Glutamatergic neuron (in vitro differentiated cells): ENCODE measurements at regions not wholly inside any gene's neighbourhood (a gene's known extent, or its start where the extent isn't known, plus 50 kb on each side); places are given as distances from the start of the nearest gene placed in this dataset.

Experiments
- DNase-seq: peaks from one replicate; pipeline ENCODE4 v3.0.0; 2022
- H3K27ac Mint-ChIP-seq: one replicate; pipeline ENCODE4 v1.8.0; 2020; ENCODE audit warnings: mild to moderate bottlenecking, mixed read lengths, inconsistent platforms; ENCODE audit not compliant: unreplicated experiment
- H3K27me3 Mint-ChIP-seq: one replicate; pipeline ENCODE4 v1.8.0; 2020; ENCODE audit warnings: mild to moderate bottlenecking, moderate library complexity, mixed read lengths, inconsistent platforms; ENCODE audit not compliant: unreplicated experiment
- H3K36me3 Mint-ChIP-seq: one replicate; pipeline ENCODE4 v1.8.0; 2020; ENCODE audit warnings: mild to moderate bottlenecking, mixed read lengths, inconsistent platforms; ENCODE audit not compliant: unreplicated experiment
- H3K4me1 Mint-ChIP-seq: one replicate; pipeline ENCODE4 v1.8.0; 2020; ENCODE audit warnings: mild to moderate bottlenecking, low read depth, mixed read lengths, inconsistent platforms; ENCODE audit not compliant: unreplicated experiment
- H3K4me3 Mint-ChIP-seq: one replicate; pipeline ENCODE4 v1.8.0; 2020; ENCODE audit warnings: mild to moderate bottlenecking, mixed read lengths, inconsistent platforms; ENCODE audit not compliant: unreplicated experiment
- H3K9me3 Mint-ChIP-seq: one replicate; pipeline ENCODE4 v1.8.0; 2020; ENCODE audit warnings: mild to moderate bottlenecking, moderate library complexity, mixed read lengths, inconsistent platforms; ENCODE audit not compliant: unreplicated experiment
- CTCF ChIP-seq: fragments of 200-600 bp; sonication (generic); IDR thresholded peaks from one replicate; pipeline ENCODE4 v1.5.0; 2021; ENCODE audit not compliant: partially characterized antibody, unreplicated experiment

- H3K9me3 Mint-ChIP-seq = no peaks in the 10 kb centered on the region
- no peak overlapping the region for H3K27ac Mint-ChIP-seq
- no peak for TF ChIP-seq CTCF
- no peak overlapping the region for H3K4me3 Mint-ChIP-seq
- H3K4me1 Mint-ChIP-seq = peaks cover 5% of the 10 kb centered on the region
- DNase-seq = no peak
- H3K27me3 Mint-ChIP-seq = peaks cover 6% of the 10 kb centered on the region
- no peaks in the 10 kb centered on the region for H3K36me3 Mint-ChIP-seq
These were observed 102.3 kb upstream of the CCN2 start for GRCh38 chr6:132053511-132053910.

DNA sequence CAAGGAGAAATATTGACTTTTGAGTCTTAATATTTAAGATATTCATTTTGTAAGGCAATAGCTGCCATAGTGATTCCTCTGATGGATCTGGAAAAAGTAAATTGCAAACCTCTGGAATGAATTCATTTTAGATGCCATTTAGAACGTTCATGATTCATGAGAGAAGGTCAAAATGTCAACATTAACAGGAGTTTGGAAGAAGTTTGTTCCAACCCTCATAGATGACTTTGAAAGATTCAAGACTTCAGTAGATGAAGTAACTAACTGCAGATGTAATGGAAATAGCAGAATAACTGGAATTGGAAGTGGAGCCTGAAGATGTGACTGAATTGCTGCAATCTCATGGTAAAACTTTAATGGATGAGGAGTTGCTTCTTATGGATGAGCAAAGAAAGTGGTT lies 100.9 kb upstream of the CCN2 start:
- Mint-ChIP-seq H3K27me3 (peaks cover 6% of the 10 kb centered on the region), H3K36me3 (no peaks in the 10 kb centered on the region), H3K27ac (no peak overlapping the region), H3K9me3 (no peaks in the 10 kb centered on the region), H3K4me3 (no peak overlapping the region), H3K4me1 (peaks cover 2% of the 10 kb centered on the region)
- no peak for DNase-seq
- no peak for TF ChIP-seq CTCF

DNA sequence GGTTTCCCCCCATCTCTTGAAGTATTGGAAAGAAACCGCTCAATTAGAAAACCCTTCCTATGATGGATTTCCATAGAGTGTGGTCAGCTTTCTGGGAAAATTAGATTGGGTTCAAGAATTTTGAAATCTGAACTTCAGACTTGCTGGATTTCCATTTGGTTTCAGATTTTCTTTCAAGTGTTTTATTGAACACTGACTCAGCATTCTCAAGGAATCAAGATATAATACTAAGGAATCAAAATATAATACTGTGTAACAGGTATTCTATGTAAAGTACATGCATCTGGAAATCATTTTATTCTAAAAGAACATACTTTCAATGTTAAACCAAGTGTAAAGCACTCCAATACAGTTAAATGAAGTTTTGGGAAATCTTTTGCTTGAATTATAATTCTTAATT lies 94.7 kb upstream of the CCN2 start:
- H3K4me3 Mint-ChIP-seq = no peak overlapping the region
- no peaks in the 10 kb centered on the region for H3K9me3 Mint-ChIP-seq
- H3K4me1 Mint-ChIP-seq = no peaks in the 10 kb centered on the region
- DNase-seq = no peak
- peaks cover 6% of the 10 kb centered on the region for H3K36me3 Mint-ChIP-seq
- no peak for TF ChIP-seq CTCF
- no peaks in the 10 kb centered on the region for H3K27me3 Mint-ChIP-seq
- no peak overlapping the region for H3K27ac Mint-ChIP-seq

GRCh38 chr6:132043148-132043547 lies 92.0 kb upstream of the CCN2 start:
- no peak for TF ChIP-seq CTCF
- DNase-seq = no peak
- Mint-ChIP-seq H3K4me1 (no peaks in the 10 kb centered on the region), H3K4me3 (no peak overlapping the region), H3K36me3 (peaks cover 6% of the 10 kb centered on the region), H3K9me3 (no peaks in the 10 kb centered on the region), H3K27me3 (no peaks in the 10 kb centered on the region), H3K27ac (no peak overlapping the region)

DNA sequence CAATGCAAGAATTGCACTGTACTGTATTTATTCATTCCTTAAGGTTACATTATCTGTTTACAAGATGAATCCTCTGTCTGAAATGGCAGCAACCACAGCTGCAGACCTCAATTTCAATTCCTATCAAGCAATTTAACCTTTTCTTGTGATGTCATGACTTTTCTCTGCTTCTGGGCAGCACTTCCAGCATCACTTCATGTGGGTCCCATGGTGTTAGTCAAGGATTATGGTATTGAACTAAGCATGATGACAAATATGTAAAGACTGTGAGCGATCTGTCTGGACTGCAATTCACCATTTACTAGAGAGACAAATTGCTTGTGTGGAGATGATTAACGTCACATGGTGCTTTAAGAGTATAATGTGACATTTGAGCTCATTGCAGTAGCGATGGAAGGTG lies 90.5 kb upstream of the CCN2 start:
- no peak overlapping the region for H3K27ac Mint-ChIP-seq
- TF ChIP-seq CTCF = no peak
- DNase-seq = no peak
- H3K4me3 Mint-ChIP-seq = no peak overlapping the region
- no peaks in the 10 kb centered on the region for H3K27me3 Mint-ChIP-seq
- H3K4me1 Mint-ChIP-seq = no peaks in the 10 kb centered on the region
- H3K36me3 Mint-ChIP-seq = peaks cover 6% of the 10 kb centered on the region
- no peaks in the 10 kb centered on the region for H3K9me3 Mint-ChIP-seq
